Spinal cord (tissue), 9 donors: ENCODE measurements at regions not wholly inside any gene's neighbourhood (a gene's known extent, or its start where the extent isn't known, plus 50 kb on each side); places are given as distances from the start of the nearest gene placed in this dataset.

Source experiments
- DNase-seq, 6 donors: peaks; one replicate each; pipeline versions ENCODE4 v3.0.0 to v3.0.0-alpha.2; 2013 to 2015; ENCODE audit warnings: low spot score in 6 of 6, low read depth in 4 of 6
- H3K27ac ChIP-seq: one replicate; pipeline ENCODE4 v1.5.1; 2013; ENCODE audit warnings: low read depth, low read length, control low read depth
- H3K27me3 ChIP-seq: one replicate; pipeline ENCODE4 v1.6.1; 2013; ENCODE audit warnings: low read length; ENCODE audit not compliant: control insufficient read depth, insufficient read depth
- H3K36me3 ChIP-seq: one replicate; pipeline ENCODE4 v1.6.1; 2013; ENCODE audit warnings: low read length; ENCODE audit not compliant: control insufficient read depth, insufficient read depth
- H3K4me1 ChIP-seq: one replicate; pipeline ENCODE4 v1.6.1; 2013; ENCODE audit warnings: low read length; ENCODE audit not compliant: control insufficient read depth, insufficient read depth
- H3K4me3 ChIP-seq: one replicate; pipeline ENCODE4 v1.5.1; 2013; ENCODE audit warnings: low read depth, low read length, control low read depth
- H3K9me3 ChIP-seq: one replicate; pipeline ENCODE4 v1.6.1; 2013; ENCODE audit warnings: low read length; ENCODE audit not compliant: control insufficient read depth, insufficient read depth
- WGBS: methylation state at CpG from one replicate; pipeline ENCODE4 v1.1.5; 2013; ENCODE audit warnings: missing lambda C conversion rate; ENCODE audit not compliant: insufficient coverage; 5-methylcytosine and 5-hydroxymethylcytosine counted together
- donor health status: healthy.

GRCh38 chr11:114758627-114759026 lies 80.3 kb downstream of the NXPE2 start:
- Histone ChIP-seq H3K4me3 (no peak overlapping the region), H3K27ac (no peak overlapping the region), H3K9me3 (no peaks in the 10 kb centered on the region), H3K36me3 (no peaks in the 10 kb centered on the region), H3K27me3 (no peaks in the 10 kb centered on the region), H3K4me1 (no peaks in the 10 kb centered on the region)
- WGBS: 100% methylated on average over 1 of the region's 2 CpGs
- DNase-seq: no peak

DNA sequence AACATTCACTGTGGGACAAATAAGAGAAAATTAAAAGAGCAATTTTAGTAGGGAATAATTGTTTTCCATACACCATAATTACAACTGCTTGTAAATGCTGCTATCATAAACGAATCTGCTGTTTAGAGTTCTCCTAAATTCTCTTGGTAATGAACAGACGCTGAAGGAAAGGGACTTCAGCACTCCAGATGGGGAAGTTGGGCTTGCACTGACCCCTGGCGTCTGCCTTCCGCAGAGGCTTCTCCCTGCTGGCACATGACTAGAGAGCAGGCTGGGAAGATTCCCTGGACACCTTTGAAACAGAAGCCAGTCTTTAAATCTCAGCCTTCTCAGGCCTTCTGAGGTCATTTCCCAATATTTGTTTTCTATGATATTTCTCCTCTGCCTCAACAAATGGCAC lies 84.1 kb downstream of the NXPE2 start:
- peak; percentile 22 to 95 (median 57) for DNase-seq
- WGBS: 3% methylated on average over 4 of the region's 4 CpGs
- Histone ChIP-seq H3K27me3 (no peaks in the 10 kb centered on the region), H3K4me3 (no peak overlapping the region), H3K4me1 (no peaks in the 10 kb centered on the region), H3K36me3 (no peaks in the 10 kb centered on the region), H3K9me3 (no peaks in the 10 kb centered on the region), H3K27ac (no peak overlapping the region)

DNA sequence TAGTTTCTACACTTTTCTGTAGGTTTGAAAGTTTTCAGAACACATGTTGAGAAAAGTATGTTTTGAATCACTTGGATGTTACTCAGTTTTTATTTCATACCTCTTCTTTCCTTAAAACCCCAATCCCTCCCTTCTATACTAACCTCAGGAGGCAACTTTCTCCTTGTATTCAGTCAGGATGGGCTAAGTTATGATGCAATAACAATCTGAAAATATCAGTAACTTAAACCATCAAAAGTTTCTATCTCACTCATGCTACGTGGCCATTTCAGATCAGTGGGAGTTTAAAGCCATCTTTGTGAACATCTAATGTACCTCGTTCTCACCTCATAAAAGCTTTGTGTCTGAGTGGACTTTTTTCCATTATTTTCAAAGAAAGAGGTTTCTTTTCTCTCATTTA lies 86.2 kb downstream of the NXPE2 start:
- DNase-seq: no peak
- Histone ChIP-seq H3K4me1 (no peaks in the 10 kb centered on the region), H3K36me3 (no peaks in the 10 kb centered on the region), H3K4me3 (no peak overlapping the region), H3K9me3 (no peaks in the 10 kb centered on the region), H3K27me3 (no peaks in the 10 kb centered on the region), H3K27ac (no peak overlapping the region)
- WGBS: no CpG with 5 or more reads among the region's 2 CpGs

DNA sequence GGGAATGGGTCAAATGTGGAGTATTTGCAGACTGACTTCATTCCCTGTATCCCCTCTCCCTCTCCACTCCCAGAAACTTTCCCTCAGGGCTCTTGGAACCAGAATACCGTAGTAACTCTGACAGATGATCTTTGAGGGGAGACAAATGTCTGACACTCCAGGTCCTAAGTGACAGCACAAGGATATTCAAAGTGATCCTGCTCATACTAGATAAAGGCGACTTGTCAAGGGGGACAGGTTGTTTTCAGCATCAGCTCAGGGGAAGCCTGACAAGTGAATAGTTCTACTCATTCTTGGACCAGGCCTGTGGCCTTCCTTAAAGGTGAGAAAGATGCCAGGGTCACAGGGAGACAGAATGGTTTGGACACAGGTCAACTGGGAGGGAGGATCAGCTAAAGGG lies 92.8 kb downstream of the NXPE2 start:
- no peak overlapping the region for H3K4me3 ChIP-seq
- no peaks in the 10 kb centered on the region for H3K9me3 ChIP-seq
- H3K4me1 ChIP-seq: peaks cover 14% of the 10 kb centered on the region
- DNase-seq: no peak
- H3K27ac ChIP-seq: no peak overlapping the region
- no peaks in the 10 kb centered on the region for H3K36me3 ChIP-seq
- no peaks in the 10 kb centered on the region for H3K27me3 ChIP-seq
- WGBS: 93% methylated on average over 2 of the region's 2 CpGs

DNA sequence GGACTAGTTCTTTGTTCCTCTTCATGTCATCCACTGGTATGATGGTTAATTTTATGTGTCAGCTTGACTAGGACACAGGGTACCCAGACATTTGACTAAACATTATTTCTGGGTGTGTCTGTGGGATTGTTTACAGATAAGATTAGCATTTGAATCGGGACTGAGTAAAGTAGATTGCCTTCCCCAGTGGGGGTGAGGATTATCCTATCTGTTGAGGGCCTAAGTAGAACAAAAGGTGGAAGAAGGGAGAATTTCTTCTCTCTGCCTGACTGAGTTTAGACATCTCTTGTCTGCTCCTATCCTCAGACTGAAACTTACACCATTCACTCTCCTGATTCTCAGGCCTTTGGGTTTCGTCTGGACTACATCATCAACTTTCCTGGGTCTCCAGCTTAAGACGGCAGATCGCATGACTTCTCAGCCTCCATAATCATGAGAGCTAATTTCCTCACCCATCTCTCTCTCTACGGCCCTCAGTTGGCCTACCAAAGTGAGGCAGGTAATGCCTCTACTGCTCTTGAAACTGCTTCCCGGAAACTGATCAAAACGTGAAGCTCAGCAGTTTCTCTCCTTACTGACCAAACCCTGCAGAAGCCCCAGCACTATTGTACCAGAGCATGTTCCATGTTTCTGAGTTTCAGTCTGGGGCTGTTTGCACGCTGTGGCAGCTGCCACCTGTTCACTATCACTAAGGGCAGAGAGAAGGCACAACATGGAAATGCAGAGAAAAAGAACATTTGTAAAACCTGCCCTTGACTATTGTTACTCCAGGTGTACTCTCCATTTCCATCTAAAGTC lies 95.4 kb downstream of the NXPE2 start:
- no peak overlapping the region for H3K4me3 ChIP-seq
- no peak for DNase-seq
- H3K36me3 ChIP-seq: no peaks in the 10 kb centered on the region
- no peaks in the 10 kb centered on the region for H3K27me3 ChIP-seq
- H3K4me1 ChIP-seq: peaks cover 16% of the 10 kb centered on the region
- H3K9me3 ChIP-seq: no peaks in the 10 kb centered on the region
- 78% methylated on average over 7 of the region's 8 CpGs for WGBS
- no peak overlapping the region for H3K27ac ChIP-seq

DNA sequence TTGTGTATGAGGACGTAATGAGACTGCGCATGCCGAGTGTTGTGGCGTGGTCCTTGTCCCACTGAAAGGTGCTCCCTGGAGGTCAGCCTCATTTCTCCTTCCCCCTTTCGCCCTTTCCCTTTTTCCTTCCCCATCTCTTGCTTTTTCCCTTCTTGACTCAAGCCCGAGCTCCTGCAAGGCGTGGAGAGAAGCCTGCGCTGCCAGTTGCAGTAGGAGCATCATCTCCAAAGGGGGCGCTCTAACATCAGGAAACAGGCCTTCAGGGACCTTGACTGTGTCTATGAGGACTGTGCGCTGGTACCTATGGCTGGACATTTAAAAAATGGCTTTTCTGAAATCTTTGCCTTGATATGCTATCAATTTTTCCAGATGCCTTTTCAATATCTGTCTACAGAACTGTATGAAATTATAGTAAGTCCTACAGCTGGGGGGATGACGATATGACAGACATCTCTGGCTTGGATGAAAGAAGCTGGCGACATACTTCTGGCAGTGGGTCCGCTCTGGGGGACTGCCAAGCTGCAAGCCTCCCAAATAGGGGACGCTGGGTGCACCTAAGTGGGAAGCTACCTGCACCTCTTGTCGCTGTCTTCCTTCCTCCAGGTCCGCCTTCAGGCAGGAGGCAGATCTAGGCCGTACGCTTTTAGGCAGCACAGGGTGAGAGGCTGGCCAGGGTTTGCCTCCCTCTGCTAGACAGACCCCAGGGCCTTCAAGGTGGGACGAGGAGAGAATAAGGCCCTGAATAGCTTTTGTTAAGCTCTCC lies 96.5 kb downstream of the NXPE2 start:
- Histone ChIP-seq H3K4me1 (peaks cover 16% of the 10 kb centered on the region), H3K9me3 (no peaks in the 10 kb centered on the region), H3K36me3 (no peaks in the 10 kb centered on the region), H3K27ac (no peak overlapping the region), H3K27me3 (peaks cover under 1% of the 10 kb centered on the region), H3K4me3 (no peak overlapping the region)
- 45% methylated on average over 13 of the region's 19 CpGs for WGBS
- peak; percentile 60 to 96 (median 72) for DNase-seq

- DNase-seq: peak in 2 of 6 donors; percentile 49
- H3K4me1 ChIP-seq: peaks cover 16% of the 10 kb centered on the region
- H3K9me3 ChIP-seq: no peaks in the 10 kb centered on the region
- no peak overlapping the region for H3K27ac ChIP-seq
- peaks cover 2% of the 10 kb centered on the region for H3K27me3 ChIP-seq
- 45% methylated on average over 16 of the region's 19 CpGs for WGBS
- H3K36me3 ChIP-seq: no peaks in the 10 kb centered on the region
- no peak overlapping the region for H3K4me3 ChIP-seq
Measured at GRCh38 chr11:114775875-114776621, 97.7 kb downstream of the NXPE2 start.

DNA sequence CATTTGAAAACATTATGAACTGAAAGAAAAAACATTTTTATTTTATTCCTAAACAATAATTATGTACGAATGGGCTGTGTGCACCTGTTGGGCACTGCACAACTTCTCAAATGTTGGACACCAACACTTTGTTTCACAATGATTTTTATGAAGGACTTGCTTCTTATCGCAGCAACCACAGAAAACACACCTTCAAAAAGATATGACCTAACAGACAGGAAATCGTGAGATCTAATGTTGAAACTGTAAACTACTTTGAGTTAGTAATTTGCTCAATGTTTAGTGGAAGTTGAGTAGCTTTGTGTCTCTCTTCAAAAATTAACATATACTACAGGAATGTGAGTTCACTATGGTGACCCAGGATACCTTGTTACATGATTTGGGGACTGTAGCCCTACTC lies 98.6 kb downstream of the NXPE2 start:
- peaks cover 16% of the 10 kb centered on the region for H3K4me1 ChIP-seq
- no peak overlapping the region for H3K27ac ChIP-seq
- WGBS: no CpG with 5 or more reads among the region's 3 CpGs

GRCh38 chr11:114779189-114779588 lies 100.9 kb downstream of the NXPE2 start:
- no peaks in the 10 kb centered on the region for H3K9me3 ChIP-seq
- 92% methylated on average over 9 of the region's 10 CpGs for WGBS
- no peaks in the 10 kb centered on the region for H3K36me3 ChIP-seq
- H3K4me1 ChIP-seq: peaks cover 16% of the 10 kb centered on the region
- no peak for DNase-seq
- peaks cover 4% of the 10 kb centered on the region for H3K27me3 ChIP-seq
- no peak overlapping the region for H3K27ac ChIP-seq
- no peak overlapping the region for H3K4me3 ChIP-seq

More for the DNA sequence above, 98.6 kb downstream of the NXPE2 start:
- H3K4me3 ChIP-seq: no peak overlapping the region
- H3K9me3 ChIP-seq: no peaks in the 10 kb centered on the region
- DNase-seq: no peak
- no peaks in the 10 kb centered on the region for H3K36me3 ChIP-seq
- peaks cover 2% of the 10 kb centered on the region for H3K27me3 ChIP-seq
